GM12878 (cell line): ENCODE measurements at regions not wholly inside any gene's neighbourhood (a gene's known extent, or its start where the extent isn't known, plus 50 kb on each side); places are given as distances from the start of the nearest gene placed in this dataset.

ENCODE experiments used
- ATAC-seq: fragments of 200-7000 bp; cut with Tn5 transposase; 3 replicates; pipeline ENCODE4 v1.9.1; 2020; ENCODE audit warnings: mild to moderate bottlenecking, moderate library complexity
- BruUV-seq: library from RNA; stranded (reverse); fragments of 400-500 nt; replicated peaks from 2 replicates; lab custom pipeline; 2021; lab: Mats Ljungman, UMichigan
- CTCF ChIA-PET: fragments of 300-600 bp; sonication (Branson Sonifier 250); formaldehyde crosslinking; extraction: SDS; loops from one replicate; lab custom pipeline; 2021; ENCODE audit warnings: inconsistent platforms; lab: Yijun Ruan, JAX
- POLR2A ChIA-PET: fragments of 350-600 bp; formaldehyde crosslinking; extraction: SDS; loops from one replicate; lab custom pipeline; 2021; ENCODE audit warnings: inconsistent platforms; lab: Charles Lee
- RAD21 ChIA-PET: fragments of 300-600 bp; sonication (Branson Sonifier 250); formaldehyde crosslinking; loops from one replicate; lab custom pipeline; 2023; ENCODE audit warnings: antibody characterized with exemption; ENCODE audit not compliant: unreplicated experiment; lab: Charles Lee
- SMC1A ChIA-PET: fragments of 300-600 bp; sonication (Branson Sonifier 250); formaldehyde crosslinking; loops from one replicate; lab custom pipeline; 2023; ENCODE audit not compliant: unreplicated experiment, uncharacterized antibody; lab: Charles Lee
- DNase-seq: peaks from one replicate; pipeline ENCODE4 v3.0.0-alpha.2; 2011; ENCODE audit warnings: low read depth, low spot score
- FAIRE-seq: peaks from 3 replicates; lab custom pipeline; 2011; peaks lifted over from hg19 to GRCh38; lab: Jason Lieb, UNC
- H2AFZ ChIP-seq: 2 replicates; pipeline ENCODE4 v1.6.0; 2011; ENCODE audit warnings: low read depth, low read length, control low read depth; ENCODE audit not compliant: control insufficient read depth
- H3K27ac ChIP-seq: 2 replicates; pipeline ENCODE4 v1.5.1; 2011; ENCODE audit warnings: control low read depth; ENCODE audit not compliant: control insufficient read depth, insufficient read depth
- H3K27me3 ChIP-seq, 2 experiments: replicated peaks in 1 of 2; 2 replicates each; pipeline versions ENCODE4 v1.6.0 to v1.6.1; 2011; ENCODE audit warnings: low read length in 1 of 2; ENCODE audit not compliant: control insufficient read depth in 2 of 2, insufficient read depth in 2 of 2
- H3K36me3 ChIP-seq, 2 experiments: 2 replicates each; pipeline ENCODE4 v1.5.1; 2011; ENCODE audit warnings: low read length in 1 of 2; ENCODE audit not compliant: control insufficient read depth in 2 of 2, insufficient read depth in 2 of 2
- H3K4me1 ChIP-seq: 2 replicates; pipeline ENCODE4 v1.6.1; 2011; ENCODE audit warnings: mild to moderate bottlenecking, low read length, moderate library complexity, mixed read lengths; ENCODE audit not compliant: control insufficient read depth, insufficient read depth
- H3K4me2 ChIP-seq: 2 replicates; pipeline ENCODE4 v1.6.0; 2011; ENCODE audit warnings: control low read depth; ENCODE audit not compliant: control insufficient read depth, insufficient read depth
- H3K4me3 ChIP-seq: fragments of 200-600 bp; sonication (generic); 2 replicates; pipeline ENCODE4 v1.5.1; 2016
- H3K79me2 ChIP-seq: 2 replicates; pipeline ENCODE4 v1.6.0; 2011; ENCODE audit warnings: low read length; ENCODE audit not compliant: control insufficient read depth, insufficient read depth
- H3K9ac ChIP-seq: 2 replicates; pipeline ENCODE4 v1.8.0; 2011; ENCODE audit warnings: low read length, control low read depth, mixed read lengths; ENCODE audit not compliant: control insufficient read depth, insufficient read depth
- H3K9me3 ChIP-seq: replicated peaks from 3 replicates; pipeline ENCODE4 v1.5.1; 2011; ENCODE audit warnings: mild to moderate bottlenecking, low read length; ENCODE audit not compliant: control insufficient read depth, insufficient read depth
- H4K20me1 ChIP-seq: 2 replicates; pipeline ENCODE4 v1.6.0; 2011; ENCODE audit not compliant: control insufficient read depth, insufficient read depth
- ASH2L ChIP-seq: fragments of 300-600, 200-600 bp; sonication (generic); IDR thresholded peaks from 2 replicates; pipeline ENCODE4 v1.6.1; 2017; ENCODE audit warnings: low read depth, mild to moderate bottlenecking, borderline replicate concordance
- BCL11A ChIP-seq: IDR thresholded peaks from 2 replicates; pipeline ENCODE4 v1.6.1; 2011; ENCODE audit warnings: low read depth, low read length
- MTA2 ChIP-seq: fragments of 450-650 bp; IDR thresholded peaks from 2 replicates; pipeline ENCODE4 v1.6.1; 2016; ENCODE audit warnings: low read depth, mild to moderate bottlenecking, moderate library complexity
- MYC ChIP-seq: IDR thresholded peaks from 2 replicates; pipeline ENCODE4 v1.6.1; 2011; ENCODE audit warnings: mild to moderate bottlenecking, low read length, moderate library complexity, inconsistent platforms; ENCODE audit not compliant: insufficient read depth, insufficient replicate concordance, insufficient read length, severe bottlenecking
- NFIC ChIP-seq: IDR thresholded peaks from 2 replicates; pipeline ENCODE4 v1.6.1; 2012; ENCODE audit warnings: low read depth, mild to moderate bottlenecking, inconsistent platforms, low read length, moderate library complexity
- POU2F2 ChIP-seq: IDR thresholded peaks from 3 replicates; pipeline ENCODE4 v1.6.1; 2011; ENCODE audit warnings: low read depth, mild to moderate bottlenecking, low read length, borderline replicate concordance
- SP1 ChIP-seq: IDR thresholded peaks from one replicate; pipeline ENCODE4 v1.6.1; 2011; ENCODE audit warnings: low read depth, low read length
- SRF ChIP-seq, 2 experiments: IDR thresholded peaks; 2 replicates each; pipeline ENCODE4 v1.6.1; 2011; ENCODE audit warnings: low read depth in 2 of 2, low read length in 2 of 2, mild to moderate bottlenecking in 1 of 2, moderate library complexity in 1 of 2
- ZBED1 ChIP-seq: IDR thresholded peaks from 2 replicates; pipeline ENCODE4 v1.6.1; 2016; ENCODE audit warnings: borderline replicate concordance
- whole genome bisulfite sequencing: methylation state at CpG from one replicate; pipeline ENCODE4 v1.1.6; 2016; ENCODE audit warnings: low lambda C conversion rate; ENCODE audit not compliant: insufficient replicate concordance, insufficient coverage; ENCODE audit errors: missing lambda C conversion rate; 5-methylcytosine and 5-hydroxymethylcytosine counted together
- in situ Hi-C: fragments of 300-500 bp; cut with MboI; formaldehyde crosslinking; loops from 9 replicates; pipeline ENCODE4 v1.14.3; 2018; ENCODE audit warnings: mixed read lengths
- intact Hi-C: fragments of 100-400 bp; cut with micrococcal nuclease; formaldehyde crosslinking; loops from one replicate; pipeline ENCODE4 v1.14.2; 2022; ENCODE audit not compliant: unreplicated experiment
- TF ChIP-seq, protein P1 (sequence below): IDR thresholded peaks from 2 replicates; pipeline ENCODE4 v1.6.1; 2011; ENCODE audit warnings: low read depth, mild to moderate bottlenecking, low read length, moderate library complexity, borderline replicate concordance; ENCODE audit errors: extremely low read depth
- TF ChIP-seq, protein P2 (sequence below): fragments of 150-350 bp; IDR thresholded peaks from 2 replicates; pipeline ENCODE4 v1.6.1; 2014; ENCODE audit warnings: mild to moderate bottlenecking, low read depth, low read length
- TF ChIP-seq, protein P3 (sequence below): IDR thresholded peaks from 2 replicates; pipeline ENCODE4 v1.6.1; 2012; ENCODE audit warnings: improper control_type of control experiment, low read depth, low read length; ENCODE audit not compliant: insufficient replicate concordance
- TF ChIP-seq, protein P4 (sequence below): IDR thresholded peaks from 2 replicates; pipeline ENCODE4 v1.6.1; 2011; ENCODE audit warnings: low read depth, low read length, improper control_type of control experiment, borderline replicate concordance
- TF ChIP-seq, protein P5 (sequence below): fragments of 450-650 bp; IDR thresholded peaks from 2 replicates; pipeline ENCODE4 v1.6.1; 2017; ENCODE audit warnings: antibody characterized with exemption, mild to moderate bottlenecking, moderate library complexity

DNA sequence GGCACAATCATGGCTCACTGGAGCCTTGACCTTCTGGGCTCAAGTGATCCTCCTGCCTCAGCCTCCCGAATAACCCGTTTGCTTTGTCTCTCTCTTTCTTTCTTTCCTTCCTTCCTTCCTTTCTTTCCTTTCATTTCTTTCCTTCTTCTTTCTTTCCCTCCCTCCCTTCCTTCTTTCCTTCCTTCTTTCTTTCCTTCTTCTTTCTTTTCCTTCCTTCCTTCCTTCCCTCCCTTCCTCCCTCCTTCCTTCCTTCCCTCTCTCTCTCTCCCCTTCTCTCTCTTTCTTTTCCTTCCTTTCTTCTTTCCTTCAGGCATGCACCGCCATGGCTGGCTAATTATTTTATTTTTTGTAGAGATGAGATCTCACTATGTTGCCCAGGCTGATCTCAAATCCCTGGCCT, 57.9 kb upstream of the NPTX2 start:
- in situ Hi-C loops (no loop called here), intact Hi-C loops (no loop called here)
- H3K9ac ChIP-seq: no peak overlapping the region
- SMC1A ChIA-PET: no interaction called here
- ATAC-seq: no peak
- CTCF ChIA-PET: no interaction called here
- H3K4me2 ChIP-seq: no peak overlapping the region
- BruUV-seq: no TSS peak
- H3K36me3 ChIP-seq: no peaks in the 10 kb centered on the region
- WGBS: 70% methylated on average over 3 of the region's 3 CpGs
- H3K9me3 ChIP-seq: peaks cover 2% of the 10 kb centered on the region; the same call in 1 of the 3 replicates
- RAD21 ChIA-PET: no interaction called here
- H2AFZ ChIP-seq: no peak overlapping the region
- H3K79me2 ChIP-seq: no peaks in the 10 kb centered on the region
- H3K27me3 ChIP-seq: no peaks in the 10 kb centered on the region; a peak in 1 of 4 replicates
- no peak overlapping the region for H3K27ac ChIP-seq
- no peak for DNase-seq
- H3K4me1 ChIP-seq: no peaks in the 10 kb centered on the region
- H4K20me1 ChIP-seq: no peaks in the 10 kb centered on the region
- FAIRE-seq: no peak
- POLR2A ChIA-PET: no interaction called here
- no peak overlapping the region for H3K4me3 ChIP-seq
- TF ChIP-seq ASH2L (no peak), BCL11A (no peak), POU2F2 (no peak), SRF (IDR thresholded peaks at IDR 0.05; ENCODE audit: low read depth in 2 of 2, low read length in 2 of 2) (no peak), MTA2 (no peak), SP1 (no peak), MYC (no peak), ZBED1 (no peak), NFIC (no peak)
- TF ChIP-seq, protein P1, sequence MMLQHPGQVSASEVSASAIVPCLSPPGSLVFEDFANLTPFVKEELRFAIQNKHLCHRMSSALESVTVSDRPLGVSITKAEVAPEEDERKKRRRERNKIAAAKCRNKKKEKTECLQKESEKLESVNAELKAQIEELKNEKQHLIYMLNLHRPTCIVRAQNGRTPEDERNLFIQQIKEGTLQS: no peak
- TF ChIP-seq, protein P2, sequence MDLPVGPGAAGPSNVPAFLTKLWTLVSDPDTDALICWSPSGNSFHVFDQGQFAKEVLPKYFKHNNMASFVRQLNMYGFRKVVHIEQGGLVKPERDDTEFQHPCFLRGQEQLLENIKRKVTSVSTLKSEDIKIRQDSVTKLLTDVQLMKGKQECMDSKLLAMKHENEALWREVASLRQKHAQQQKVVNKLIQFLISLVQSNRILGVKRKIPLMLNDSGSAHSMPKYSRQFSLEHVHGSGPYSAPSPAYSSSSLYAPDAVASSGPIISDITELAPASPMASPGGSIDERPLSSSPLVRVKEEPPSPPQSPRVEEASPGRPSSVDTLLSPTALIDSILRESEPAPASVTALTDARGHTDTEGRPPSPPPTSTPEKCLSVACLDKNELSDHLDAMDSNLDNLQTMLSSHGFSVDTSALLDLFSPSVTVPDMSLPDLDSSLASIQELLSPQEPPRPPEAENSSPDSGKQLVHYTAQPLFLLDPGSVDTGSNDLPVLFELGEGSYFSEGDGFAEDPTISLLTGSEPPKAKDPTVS: no peak
- TF ChIP-seq, protein P3, sequence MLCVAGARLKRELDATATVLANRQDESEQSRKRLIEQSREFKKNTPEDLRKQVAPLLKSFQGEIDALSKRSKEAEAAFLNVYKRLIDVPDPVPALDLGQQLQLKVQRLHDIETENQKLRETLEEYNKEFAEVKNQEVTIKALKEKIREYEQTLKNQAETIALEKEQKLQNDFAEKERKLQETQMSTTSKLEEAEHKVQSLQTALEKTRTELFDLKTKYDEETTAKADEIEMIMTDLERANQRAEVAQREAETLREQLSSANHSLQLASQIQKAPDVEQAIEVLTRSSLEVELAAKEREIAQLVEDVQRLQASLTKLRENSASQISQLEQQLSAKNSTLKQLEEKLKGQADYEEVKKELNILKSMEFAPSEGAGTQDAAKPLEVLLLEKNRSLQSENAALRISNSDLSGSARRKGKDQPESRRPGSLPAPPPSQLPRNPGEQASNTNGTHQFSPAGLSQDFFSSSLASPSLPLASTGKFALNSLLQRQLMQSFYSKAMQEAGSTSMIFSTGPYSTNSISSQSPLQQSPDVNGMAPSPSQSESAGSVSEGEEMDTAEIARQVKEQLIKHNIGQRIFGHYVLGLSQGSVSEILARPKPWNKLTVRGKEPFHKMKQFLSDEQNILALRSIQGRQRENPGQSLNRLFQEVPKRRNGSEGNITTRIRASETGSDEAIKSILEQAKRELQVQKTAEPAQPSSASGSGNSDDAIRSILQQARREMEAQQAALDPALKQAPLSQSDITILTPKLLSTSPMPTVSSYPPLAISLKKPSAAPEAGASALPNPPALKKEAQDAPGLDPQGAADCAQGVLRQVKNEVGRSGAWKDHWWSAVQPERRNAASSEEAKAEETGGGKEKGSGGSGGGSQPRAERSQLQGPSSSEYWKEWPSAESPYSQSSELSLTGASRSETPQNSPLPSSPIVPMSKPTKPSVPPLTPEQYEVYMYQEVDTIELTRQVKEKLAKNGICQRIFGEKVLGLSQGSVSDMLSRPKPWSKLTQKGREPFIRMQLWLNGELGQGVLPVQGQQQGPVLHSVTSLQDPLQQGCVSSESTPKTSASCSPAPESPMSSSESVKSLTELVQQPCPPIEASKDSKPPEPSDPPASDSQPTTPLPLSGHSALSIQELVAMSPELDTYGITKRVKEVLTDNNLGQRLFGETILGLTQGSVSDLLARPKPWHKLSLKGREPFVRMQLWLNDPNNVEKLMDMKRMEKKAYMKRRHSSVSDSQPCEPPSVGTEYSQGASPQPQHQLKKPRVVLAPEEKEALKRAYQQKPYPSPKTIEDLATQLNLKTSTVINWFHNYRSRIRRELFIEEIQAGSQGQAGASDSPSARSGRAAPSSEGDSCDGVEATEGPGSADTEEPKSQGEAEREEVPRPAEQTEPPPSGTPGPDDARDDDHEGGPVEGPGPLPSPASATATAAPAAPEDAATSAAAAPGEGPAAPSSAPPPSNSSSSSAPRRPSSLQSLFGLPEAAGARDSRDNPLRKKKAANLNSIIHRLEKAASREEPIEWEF: no peak
- TF ChIP-seq, protein P4, sequence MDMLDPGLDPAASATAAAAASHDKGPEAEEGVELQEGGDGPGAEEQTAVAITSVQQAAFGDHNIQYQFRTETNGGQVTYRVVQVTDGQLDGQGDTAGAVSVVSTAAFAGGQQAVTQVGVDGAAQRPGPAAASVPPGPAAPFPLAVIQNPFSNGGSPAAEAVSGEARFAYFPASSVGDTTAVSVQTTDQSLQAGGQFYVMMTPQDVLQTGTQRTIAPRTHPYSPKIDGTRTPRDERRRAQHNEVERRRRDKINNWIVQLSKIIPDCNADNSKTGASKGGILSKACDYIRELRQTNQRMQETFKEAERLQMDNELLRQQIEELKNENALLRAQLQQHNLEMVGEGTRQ: no peak
- TF ChIP-seq, protein P5, sequence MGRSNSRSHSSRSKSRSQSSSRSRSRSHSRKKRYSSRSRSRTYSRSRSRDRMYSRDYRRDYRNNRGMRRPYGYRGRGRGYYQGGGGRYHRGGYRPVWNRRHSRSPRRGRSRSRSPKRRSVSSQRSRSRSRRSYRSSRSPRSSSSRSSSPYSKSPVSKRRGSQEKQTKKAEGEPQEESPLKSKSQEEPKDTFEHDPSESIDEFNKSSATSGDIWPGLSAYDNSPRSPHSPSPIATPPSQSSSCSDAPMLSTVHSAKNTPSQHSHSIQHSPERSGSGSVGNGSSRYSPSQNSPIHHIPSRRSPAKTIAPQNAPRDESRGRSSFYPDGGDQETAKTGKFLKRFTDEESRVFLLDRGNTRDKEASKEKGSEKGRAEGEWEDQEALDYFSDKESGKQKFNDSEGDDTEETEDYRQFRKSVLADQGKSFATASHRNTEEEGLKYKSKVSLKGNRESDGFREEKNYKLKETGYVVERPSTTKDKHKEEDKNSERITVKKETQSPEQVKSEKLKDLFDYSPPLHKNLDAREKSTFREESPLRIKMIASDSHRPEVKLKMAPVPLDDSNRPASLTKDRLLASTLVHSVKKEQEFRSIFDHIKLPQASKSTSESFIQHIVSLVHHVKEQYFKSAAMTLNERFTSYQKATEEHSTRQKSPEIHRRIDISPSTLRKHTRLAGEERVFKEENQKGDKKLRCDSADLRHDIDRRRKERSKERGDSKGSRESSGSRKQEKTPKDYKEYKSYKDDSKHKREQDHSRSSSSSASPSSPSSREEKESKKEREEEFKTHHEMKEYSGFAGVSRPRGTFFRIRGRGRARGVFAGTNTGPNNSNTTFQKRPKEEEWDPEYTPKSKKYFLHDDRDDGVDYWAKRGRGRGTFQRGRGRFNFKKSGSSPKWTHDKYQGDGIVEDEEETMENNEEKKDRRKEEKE: no peak
